NCI-H345 (cell line): ENCODE measurements at regions not wholly inside any gene's neighbourhood (a gene's known extent, or its start where the extent isn't known, plus 50 kb on each side); places are given as distances from the start of the nearest gene placed in this dataset.

Source experiments
- DNase-seq: peaks from one replicate; lab custom pipeline; 2025; lab: John Stamatoyannopoulos, UW

DNA sequence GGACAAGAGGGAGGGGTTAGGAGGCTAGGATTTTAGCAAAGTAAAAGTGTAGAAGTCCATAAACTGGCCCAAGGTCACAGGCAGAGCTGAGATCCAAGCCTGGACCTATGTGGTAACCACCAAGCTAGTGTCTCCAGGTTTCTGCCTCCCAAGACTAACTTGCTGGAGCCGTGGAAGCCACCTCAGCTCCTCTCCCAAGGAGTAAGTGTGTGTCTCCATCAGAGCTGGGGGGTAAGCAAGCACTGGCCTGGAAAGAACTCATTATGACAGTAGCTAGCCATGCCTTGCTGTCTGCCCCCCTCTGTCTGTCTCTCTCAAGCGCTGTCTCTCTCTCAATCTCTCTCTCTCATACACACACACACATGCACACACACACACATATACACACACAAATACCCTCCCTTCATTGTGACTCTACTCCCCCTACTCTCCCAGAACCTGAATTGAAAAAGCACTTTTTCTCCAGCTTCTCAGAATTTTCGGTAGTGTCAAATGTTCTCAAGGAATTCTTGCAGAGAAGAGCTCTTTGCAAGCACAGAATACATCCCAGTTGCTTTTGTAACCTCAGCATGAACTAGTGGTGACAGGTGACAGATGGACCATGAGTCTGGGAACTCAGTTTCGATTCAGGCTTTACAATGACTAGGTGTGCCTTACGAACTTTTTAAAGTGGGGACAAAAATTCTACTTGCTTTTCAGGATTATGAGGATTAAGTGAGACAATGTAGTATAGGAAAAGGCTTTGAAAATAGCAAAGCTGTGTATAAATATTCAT is 238.0 kb upstream of the FGGY start:
- no peak for DNase-seq

DNA sequence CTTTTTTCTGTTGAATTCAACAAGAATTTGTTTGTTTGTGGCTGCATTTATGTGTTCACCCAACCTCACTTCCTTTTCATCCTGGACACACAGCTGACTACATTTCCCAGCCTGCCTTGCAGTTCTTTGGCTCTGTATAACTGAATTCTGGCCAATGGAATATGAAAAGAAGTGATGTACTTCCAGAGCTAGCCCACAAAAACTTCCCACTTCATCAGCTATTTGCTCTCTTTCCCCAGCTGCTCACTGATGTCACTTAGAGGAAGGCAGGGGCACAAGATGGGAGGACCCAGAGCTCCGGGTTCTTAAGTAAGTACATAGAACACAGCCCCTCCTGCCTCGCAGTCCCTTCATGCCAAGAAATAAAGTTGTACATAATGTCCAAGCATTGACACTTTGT is 235.0 kb upstream of the FGGY start:
- no peak for DNase-seq

DNA sequence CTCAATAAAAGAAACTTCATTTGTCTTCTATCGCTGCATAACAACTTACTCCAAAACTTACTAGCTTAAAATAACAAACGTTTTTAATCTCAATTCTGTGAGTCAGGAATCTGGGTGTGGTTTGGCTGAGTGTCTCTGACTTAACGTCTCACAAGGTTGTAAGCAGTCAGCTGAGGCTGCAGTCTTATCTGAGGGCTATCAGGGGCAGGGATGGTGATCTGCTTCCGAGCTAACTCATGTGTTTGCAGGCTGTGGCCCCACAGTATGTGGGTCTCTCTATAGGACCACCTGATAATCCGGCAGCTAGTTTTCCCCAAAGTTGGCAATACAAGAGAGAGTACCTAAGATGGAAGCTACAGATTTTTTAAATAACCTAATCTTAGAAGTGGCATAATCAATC is 234.2 kb upstream of the FGGY start:
- DNase-seq = no peak

DNA sequence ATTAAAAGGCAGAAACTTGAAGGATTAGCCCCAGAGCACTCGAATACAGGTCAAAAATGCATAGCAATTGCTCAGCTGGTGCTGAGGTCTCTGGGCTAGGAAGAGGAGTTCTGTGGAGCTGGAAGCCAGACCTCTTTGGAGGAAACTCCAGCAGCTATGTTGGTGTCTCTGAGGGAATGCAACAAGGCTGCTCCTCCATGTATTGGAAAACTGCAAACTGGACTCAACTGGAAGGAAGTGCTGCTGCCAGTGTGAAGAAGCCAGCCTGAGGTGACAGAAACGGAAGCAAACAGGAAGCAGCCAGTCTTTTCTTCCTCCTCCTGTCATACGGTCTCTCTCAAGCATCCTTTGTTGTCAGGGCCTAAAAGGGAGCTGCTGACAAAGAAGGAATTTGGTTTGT is 233.4 kb upstream of the FGGY start:
- no peak for DNase-seq

DNA sequence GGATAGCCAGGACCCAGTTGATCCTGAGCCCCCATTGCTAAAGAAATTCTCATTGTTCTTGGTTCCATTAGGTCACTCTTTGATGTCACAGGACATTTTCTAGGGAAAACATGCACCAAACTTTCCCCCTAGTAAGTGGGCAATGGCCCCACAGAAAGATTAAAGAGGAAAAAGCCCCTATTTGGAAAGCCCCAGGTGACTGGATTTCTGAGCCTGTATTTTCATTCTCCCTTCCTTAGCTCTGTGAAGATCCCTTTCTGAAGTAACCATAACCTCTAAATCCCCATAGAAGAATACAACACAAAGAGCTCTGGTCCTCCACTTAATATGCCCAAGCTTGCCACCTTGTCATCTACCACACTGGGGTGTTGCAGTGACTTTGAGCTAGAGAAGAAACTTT is 232.3 kb upstream of the FGGY start:
- no peak for DNase-seq

DNA sequence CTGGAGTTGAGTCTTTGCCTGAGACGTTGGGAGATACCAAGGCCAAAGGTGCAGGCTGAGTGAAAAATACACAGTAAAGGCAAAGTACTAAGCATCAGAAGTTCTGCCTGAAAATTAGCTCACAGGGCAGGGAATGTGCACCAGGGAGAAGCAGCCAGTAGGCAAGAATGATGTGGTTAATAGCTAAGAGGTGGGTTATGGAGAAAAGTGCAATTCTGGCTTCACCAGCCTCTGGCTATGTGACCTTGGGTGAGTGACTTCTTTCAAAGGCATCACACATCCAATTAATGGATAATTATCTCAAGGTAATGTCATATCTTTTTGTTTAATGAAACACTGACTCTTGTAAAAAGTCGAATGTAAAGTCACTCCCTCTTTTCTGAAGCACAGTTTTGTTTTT is 230.7 kb upstream of the FGGY start:
- DNase-seq = no peak

DNA sequence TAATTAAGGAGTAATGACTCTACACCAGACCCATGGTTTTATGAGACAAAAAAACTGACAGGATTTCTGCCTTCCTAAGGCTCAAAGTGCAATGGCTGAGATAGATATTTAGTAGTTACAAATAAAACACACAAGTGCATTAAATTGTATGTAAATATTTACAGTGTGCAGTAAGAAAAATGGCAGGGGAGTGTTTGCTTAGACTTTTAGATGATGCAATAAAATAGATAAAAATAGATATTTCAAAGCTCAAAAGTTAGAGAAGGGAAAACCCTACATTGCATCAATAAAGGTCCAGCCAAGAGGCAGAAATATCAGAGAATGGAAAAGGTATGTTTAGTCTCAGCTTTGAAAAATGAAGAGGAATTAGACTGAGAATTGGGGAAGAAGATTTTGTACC is 226.3 kb upstream of the FGGY start:
- no peak for DNase-seq

DNA sequence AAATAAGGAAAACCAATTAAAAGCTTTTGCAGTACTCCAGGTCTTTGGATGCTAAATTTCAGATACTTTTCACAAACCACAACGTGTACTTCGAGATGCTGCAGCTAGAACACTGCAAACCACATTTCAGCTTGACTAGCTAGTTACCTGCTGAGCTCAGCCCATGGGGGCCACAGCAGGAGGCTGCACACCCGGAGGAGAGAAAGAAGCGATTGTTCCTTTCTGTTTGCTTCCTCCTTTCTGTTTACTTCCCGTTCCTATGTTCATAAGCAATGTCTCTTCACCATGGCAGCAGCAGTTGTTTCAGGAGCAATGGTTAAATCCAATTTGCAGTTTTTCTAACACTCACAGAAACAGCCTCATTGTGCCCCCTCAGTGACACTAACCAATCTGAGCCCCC is 225.6 kb upstream of the FGGY start:
- DNase-seq = peak; percentile 85

DNA sequence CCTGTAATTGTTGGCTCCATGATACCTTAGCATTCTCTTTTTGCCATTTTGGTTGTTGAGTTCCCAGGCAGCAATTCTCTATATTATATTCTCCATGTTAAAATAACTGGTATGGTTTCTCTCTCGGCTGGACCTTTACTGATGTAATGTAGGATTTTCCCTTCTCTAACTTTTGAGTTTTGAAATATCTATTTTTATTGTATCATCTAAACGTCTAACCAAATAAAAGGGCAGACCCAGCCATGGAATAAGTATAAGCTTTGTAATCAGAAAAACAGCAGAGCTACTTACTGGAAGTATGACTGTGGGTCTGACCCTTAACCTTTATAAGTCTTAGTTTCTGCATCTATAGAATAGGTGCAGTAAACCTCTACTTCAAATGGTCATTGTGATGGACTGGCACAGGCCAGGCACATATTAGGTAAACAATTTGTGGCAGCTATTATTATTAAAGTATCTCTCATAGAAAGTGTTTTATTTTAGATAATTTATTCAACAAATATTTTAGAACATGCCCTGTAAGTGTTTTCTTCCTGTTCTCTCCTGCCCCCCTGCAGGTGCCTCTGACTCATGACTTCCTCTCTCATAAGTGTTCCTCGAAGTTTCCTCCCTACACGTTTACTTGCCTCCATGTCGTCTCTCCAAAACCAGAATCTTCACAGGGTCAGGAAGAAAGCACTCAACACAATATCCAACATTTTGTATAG is 224.9 kb upstream of the FGGY start:
- no peak for DNase-seq

DNA sequence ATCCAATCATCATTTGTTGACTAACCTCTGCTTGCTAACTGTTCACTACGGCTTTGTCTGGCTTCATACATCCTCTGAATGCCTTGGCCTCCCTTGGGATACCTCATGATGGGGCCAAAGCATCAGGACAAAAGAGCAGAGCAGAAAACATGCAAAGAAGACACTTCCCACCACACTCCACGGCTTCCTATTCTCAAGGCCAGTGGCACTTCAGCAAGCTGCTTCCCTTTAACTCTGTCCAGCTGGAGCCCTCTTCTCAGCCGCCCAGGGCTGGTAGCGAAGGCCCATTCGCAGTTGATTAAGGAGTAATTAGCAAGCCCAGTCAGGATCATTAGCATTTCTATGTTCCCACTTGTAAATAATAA is 224.3 kb upstream of the FGGY start:
- DNase-seq = peak; percentile 73

DNA sequence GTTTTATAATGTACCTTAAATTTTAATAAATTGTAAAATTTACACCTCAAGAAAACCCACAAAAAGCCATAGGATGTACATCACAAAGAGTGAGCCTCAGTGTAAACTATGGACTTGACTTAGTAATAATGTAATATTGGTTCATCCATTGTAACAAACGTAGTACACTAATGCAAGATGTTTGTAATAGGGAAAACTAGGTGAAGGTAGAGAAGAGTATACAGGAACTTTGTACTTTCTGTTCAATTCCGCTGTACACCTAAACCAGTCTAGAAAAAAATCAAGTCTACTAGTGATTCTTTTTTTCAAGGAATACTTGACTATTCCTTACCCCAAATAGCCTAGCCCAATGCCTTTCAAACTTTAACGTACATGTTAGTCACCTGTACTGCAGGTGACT is 222.3 kb upstream of the FGGY start:
- DNase-seq = no peak

DNA sequence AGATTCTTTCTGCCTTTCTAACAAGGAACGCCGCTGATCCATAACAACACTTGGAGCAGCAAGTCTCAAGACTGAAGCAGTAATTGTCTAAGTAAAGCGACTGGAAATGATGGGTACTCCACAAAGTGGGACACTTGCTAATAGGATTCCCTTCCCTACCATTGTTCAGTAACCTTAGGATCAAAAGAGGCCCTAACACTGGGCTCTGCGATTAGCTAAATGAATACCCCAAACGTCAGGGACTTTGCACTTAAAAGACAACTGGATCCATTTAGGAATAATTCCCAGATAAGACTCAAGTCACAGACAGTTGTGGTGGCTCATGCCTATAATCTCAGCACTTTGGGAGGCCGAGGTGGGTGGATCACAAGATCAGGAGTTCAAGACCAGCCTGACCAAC is 221.9 kb upstream of the FGGY start:
- no peak for DNase-seq

DNA sequence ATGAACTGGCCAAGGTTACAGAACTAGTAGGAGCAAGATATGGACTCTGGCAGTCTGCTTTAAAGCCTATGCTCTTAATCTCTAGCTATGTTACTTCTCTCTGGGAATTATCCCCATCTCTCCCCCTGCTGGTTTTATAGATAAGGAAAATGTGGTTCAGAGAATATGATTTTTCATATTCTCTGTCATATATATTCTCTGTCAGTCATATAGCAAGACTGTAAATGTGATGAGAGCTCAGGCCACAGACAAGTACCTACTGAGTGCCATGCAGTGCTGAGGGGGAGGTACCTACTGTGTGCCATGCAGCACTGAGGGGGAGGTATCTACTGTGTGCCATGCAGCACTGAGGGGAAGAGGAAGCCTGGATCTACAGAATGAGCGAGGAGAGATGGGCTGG is 220.3 kb upstream of the FGGY start:
- no peak for DNase-seq

DNA sequence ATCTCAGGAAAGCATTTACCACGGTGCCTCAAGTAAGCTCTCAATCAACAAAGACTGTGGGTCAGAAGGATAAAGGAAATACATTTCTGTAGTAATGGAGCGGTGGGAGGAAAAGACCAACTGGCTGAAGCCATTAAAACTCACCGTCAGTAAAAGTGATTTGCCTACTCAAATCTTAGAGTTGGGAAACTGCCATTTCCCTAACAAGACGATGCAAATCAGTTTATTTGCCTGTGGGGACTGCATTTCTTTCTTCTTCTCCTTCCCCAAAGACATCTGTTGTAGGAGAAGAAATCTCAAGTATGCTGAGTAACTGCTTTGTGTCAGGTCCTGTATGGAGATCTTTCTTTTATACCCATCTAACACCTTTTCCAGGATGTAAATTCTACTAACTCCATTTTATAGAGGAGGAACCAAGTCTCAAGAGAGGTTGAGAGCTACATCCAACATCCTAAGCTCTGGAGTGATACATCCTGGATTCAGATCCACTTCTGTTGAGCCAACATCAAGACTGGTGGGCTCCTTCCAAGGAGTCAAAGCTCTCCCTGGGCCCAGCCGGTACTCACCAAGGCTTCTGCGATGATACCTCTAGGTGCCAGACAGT is 219.3 kb upstream of the FGGY start:
- DNase-seq = no peak

DNA sequence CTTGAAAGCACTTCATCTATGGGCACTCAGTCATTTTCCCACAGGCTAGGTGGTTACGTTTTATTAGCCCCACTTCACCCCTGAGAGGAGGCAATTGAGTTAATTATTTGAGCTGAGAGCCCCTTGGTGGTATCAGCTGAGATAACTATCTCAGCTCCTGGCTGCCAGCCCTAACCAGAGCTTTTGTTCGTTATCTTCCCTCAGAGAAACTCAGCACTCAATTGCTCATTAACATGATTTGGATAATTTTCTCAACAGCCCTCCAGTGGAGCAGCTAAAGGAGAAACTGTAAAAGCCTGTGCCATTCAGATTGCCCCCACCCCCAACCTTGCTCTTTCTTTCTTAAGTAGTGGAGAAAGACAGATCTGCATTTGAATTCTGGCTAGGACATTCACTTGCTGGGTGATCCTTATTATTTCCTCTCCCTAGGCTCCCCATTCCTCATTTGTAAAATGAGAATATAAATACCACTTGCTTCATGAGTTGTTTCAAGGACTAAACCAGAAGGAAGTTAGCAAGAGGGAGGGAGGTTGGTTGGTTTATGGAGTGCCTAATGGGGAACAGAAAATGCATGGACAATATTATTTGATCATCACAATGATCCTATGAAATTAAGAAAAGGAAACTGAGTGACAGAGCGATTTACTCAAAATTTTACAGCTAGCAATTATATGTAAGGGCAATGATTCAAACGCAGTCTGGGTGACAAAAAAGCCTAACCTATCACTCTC is 218.7 kb upstream of the FGGY start:
- DNase-seq = peak; percentile 61

DNA sequence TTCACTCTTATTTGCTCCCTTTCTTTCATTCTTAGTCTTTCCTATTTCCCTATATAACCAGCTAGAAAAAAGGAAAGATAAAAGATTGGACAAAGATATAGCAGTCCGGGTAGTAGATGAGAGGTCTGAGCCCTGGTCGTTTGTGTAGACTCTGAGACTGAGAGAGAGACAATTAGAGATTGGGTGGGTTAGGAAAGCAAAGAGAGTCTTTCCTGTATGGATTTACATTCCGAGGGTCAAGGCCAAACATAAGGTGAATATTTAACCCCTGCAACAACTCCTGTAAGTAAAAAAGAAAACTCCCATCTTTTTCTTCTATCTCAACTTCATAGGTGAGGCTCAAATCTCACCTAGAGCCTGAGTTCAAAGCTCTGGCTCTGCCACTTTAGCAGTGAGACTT is 218.0 kb upstream of the FGGY start:
- no peak for DNase-seq

DNA sequence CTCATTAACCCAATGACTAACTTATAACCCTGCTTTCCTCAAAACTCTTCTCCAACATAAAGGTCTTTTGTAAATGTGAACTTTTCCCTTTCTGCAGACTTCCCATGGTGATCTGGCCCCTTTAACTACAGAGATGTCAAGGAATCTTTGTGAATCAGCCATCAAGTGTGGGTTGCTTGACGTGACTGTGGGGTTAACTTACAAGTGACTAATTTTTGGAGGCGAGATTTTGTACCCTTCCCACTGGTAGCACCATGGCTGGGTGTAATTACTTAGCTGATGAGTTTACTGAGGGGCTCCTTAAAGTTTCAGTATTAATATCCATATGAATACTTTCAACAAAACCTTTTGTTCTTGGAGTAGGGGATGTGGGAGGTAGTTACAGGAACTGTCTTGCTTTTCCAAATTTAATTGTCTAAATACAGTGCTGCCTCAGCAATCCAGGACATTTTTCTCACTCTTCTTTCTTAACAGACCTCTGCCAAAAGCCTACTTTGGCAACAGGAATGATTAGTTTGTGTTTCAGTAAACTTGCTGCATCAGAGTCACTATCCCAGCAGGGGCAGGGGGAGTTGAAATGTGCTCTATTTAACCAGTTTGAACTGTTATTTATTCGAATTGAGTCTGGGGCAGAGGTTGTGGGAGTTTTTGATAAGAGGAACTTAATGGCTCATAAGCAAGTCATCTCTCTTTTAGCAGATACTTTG is 217.3 kb upstream of the FGGY start:
- DNase-seq = no peak

DNA sequence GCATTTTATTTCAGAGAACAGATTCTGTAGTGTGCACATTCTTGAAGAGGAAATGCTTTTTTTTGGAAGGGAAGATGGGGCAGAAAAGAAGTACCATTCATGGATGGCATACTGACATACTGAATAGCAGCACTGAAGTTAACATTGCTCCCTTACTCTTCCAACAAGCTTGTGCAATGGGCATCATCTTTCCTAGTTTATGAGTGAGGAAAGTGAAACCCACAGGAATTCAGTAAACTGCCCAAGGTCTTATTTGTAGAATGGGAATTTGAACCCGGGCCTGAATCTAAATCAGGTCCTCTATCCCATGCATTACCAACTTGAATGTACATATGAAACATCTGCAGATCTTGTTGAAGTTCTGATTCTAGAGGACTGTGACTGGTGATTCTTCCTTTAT is 215.7 kb upstream of the FGGY start:
- DNase-seq = no peak

DNA sequence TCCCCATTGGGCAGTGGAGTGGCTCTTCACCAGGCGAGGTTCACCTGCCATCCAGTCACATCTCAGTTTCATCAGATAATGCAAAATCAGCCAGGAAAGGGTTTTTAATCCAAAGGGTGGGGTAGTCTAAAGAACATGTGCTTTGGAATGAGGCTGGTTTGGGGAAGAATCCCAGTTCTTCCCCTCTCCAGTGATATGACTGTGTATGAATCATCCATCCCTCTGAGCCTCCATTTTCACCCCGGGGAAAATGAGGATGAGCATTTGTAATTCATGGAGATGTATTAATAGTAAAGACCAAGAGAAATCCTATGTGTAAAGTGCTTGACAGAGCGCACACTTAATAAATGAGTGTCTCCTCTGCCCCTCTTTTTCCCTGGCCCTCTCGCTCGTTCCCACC is 215.1 kb upstream of the FGGY start:
- no peak for DNase-seq

DNA sequence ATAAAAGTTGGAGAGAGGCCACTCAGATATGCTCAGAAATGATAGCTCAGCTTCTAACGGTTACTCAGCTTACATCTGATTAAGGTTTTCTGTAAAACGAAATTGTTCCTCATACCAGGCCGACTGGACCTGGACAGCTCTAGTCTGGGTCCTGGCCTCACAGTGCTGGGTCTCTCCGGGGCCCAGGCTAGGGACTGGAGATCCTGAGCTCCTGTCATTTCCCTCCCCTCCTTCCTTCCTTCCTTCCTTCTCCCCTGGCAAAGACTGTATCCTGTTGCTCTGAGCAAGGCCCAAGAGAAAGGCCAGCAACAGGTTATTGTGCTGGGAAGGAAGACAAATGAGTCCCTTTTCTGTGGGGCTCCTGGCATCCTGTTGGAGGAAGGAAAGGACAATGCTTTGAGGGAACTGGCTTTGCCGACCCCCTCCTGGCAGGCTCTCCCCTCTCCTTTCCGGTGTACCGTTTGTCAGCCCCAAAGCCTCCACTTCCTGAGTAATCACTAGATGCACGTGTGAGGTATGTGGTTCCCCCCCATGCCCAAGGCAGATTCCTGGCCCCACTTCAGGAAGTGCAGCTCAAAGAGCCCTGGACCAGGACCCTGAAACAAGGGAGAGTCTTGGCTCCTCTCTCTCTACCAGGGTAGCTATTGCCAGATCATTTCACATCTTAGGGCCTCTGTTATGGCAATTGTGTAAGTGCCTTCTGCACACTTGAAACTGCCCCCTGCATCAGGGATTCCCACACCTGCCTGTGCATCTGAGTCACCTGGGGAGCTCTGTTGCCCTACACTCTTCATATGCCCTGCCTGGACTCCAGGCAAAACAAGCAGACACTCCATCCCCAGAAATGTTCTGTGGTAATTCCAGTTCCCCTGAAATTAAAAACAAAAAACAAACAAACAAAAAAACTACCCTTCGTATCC is 212.7 kb upstream of the FGGY start:
- DNase-seq = no peak

DNA sequence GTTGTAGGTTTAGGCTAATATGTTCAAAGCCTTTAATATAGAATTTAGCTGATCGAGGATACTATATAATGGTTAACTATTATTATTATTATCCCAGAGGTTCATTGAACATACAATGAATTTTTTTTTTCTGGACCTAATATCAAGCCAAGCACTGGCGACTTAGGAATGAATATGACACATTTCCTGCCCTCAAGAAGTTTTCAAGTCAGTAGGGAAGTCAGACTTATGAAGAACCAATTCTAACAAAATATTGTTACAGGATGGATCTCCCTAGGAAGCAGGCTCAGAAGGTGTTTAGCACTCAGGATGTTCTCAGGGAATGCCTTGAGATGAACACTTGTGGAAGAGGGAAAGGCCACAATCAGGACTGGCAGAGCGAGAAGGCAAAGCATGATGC is 211.8 kb upstream of the FGGY start:
- DNase-seq = no peak
